ENCODE measurements at regions not wholly inside any gene's neighbourhood (a gene's known extent, or its start where the extent isn't known, plus 50 kb on each side); places are given as distances from the start of the nearest gene placed in this dataset.

DNA sequence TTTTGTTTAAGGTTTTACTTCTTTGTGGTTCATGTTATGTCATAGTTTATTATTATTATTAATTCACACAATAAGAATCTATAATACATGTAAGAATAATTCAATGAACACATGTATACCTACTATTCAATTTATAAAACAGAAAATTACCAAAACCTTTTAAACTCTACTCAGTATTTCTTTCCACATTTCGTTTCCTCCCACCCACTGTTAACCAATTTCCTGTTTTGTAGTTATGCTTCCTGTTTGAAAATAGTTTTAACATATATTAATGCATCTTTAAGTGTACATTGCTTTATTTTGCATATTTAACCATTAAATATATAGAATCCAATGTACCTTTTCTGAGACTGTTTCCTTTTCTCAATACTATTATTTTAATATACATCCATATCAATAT, 397.9 kb upstream of the SPTLC3 start:
- TF ChIP-seq, protein P1, sequence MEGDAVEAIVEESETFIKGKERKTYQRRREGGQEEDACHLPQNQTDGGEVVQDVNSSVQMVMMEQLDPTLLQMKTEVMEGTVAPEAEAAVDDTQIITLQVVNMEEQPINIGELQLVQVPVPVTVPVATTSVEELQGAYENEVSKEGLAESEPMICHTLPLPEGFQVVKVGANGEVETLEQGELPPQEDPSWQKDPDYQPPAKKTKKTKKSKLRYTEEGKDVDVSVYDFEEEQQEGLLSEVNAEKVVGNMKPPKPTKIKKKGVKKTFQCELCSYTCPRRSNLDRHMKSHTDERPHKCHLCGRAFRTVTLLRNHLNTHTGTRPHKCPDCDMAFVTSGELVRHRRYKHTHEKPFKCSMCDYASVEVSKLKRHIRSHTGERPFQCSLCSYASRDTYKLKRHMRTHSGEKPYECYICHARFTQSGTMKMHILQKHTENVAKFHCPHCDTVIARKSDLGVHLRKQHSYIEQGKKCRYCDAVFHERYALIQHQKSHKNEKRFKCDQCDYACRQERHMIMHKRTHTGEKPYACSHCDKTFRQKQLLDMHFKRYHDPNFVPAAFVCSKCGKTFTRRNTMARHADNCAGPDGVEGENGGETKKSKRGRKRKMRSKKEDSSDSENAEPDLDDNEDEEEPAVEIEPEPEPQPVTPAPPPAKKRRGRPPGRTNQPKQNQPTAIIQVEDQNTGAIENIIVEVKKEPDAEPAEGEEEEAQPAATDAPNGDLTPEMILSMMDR (IDR thresholded peaks at IDR 0.05; ENCODE audit: unreplicated experiment): no peak
- no peaks in the 10 kb centered on the region for H3K36me3 Mint-ChIP-seq (ENCODE audit: insufficient read depth)

DNA sequence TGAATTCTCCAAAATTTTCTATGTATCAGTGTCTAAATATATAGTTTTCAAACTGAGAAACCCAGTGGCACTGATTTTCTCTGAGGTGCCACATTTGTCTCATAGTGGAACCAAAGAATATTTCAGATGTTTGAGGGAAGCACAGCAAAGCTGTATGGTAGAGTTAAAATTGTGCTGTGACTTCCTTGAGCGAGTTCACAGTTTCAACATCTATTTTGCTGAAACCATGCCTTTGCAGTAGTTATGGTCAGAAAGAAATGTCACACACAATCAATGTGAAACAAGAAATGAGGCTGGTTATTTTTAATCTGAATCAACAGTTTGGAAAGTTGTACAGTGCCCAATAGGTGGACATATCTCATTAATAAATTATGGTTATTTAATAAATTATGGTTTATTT, 394.0 kb upstream of the SPTLC3 start:
- no peak for DNase-seq (ENCODE audit: low spot score, unreplicated experiment)
- H3K27ac Mint-ChIP-seq: no peak overlapping the region
- H3K4me3 Mint-ChIP-seq (ENCODE audit: low read depth): no peak overlapping the region
- H3K27me3 Mint-ChIP-seq: no peaks in the 10 kb centered on the region
- TF ChIP-seq, protein P1 (IDR thresholded peaks at IDR 0.05; ENCODE audit: unreplicated experiment): no peak
- H3K36me3 Mint-ChIP-seq (ENCODE audit: insufficient read depth): no peaks in the 10 kb centered on the region
- H3K4me1 Mint-ChIP-seq (ENCODE audit: low read depth): no peaks in the 10 kb centered on the region
- peaks cover 12% of the 10 kb centered on the region for H3K9me3 Mint-ChIP-seq (ENCODE audit: low read depth)

More for the DNA sequence above, 397.9 kb upstream of the SPTLC3 start:
- Mint-ChIP-seq H3K27ac (no peak overlapping the region), H3K9me3 (ENCODE audit: low read depth) (peaks cover 7% of the 10 kb centered on the region), H3K4me1 (ENCODE audit: low read depth) (no peaks in the 10 kb centered on the region), H3K4me3 (ENCODE audit: low read depth) (no peak overlapping the region), H3K27me3 (no peaks in the 10 kb centered on the region)
- no peak for DNase-seq (ENCODE audit: low spot score, unreplicated experiment)

DNA sequence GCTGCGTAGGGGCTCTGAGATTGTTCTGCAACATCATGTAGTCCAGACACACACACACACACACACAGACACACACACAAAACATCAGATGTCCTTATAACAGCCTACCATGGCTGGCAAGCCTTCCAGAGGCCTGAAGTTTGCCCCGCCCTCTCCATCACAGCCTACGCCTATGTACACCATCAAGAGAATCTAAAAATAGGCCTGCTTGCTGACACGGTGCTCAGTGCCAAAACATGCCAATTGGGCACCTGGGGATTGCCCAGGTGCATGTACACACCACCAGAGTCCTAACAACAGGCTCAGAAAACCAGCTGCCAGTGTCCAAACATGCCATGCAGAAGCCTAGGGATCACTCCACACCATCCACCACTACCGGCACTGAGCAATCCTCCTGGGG, 391.7 kb upstream of the SPTLC3 start:
- no peak overlapping the region for H3K27ac Mint-ChIP-seq
- no peak overlapping the region for H3K4me3 Mint-ChIP-seq (ENCODE audit: low read depth)
- no peak for DNase-seq (ENCODE audit: low spot score, unreplicated experiment)

DNA sequence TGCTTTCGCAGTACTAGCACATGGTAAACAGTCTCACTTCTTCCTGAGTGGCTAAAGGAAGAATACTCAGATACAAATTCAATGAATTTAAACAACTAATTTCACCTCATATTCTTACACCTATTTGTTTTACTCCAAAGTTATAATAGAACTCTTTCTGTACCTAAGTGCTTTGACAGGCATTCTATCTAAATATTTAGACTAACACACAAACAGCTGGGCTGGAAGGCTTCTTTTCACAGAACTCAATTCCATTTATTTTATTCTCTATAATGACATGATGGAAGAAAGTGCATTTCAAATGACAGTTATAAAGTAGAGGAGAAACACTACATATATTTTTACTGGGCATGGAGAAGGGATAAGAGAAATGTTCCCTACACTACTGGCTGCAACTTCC, 384.9 kb upstream of the SPTLC3 start:
- TF ChIP-seq, protein P1 (IDR thresholded peaks at IDR 0.05; ENCODE audit: unreplicated experiment): no peak
- DNase-seq (ENCODE audit: low spot score, unreplicated experiment): no peak
- peaks cover 1% of the 10 kb centered on the region for H3K36me3 Mint-ChIP-seq (ENCODE audit: insufficient read depth)
- H3K27ac Mint-ChIP-seq: no peak overlapping the region
- no peaks in the 10 kb centered on the region for H3K4me1 Mint-ChIP-seq (ENCODE audit: low read depth)
- peaks cover 17% of the 10 kb centered on the region for H3K9me3 Mint-ChIP-seq (ENCODE audit: low read depth)
- no peaks in the 10 kb centered on the region for H3K27me3 Mint-ChIP-seq
- no peak overlapping the region for H3K4me3 Mint-ChIP-seq (ENCODE audit: low read depth)

More for the DNA sequence above, 391.7 kb upstream of the SPTLC3 start:
- TF ChIP-seq, protein P1 (IDR thresholded peaks at IDR 0.05; ENCODE audit: unreplicated experiment): no peak
- Mint-ChIP-seq H3K4me1 (ENCODE audit: low read depth) (no peaks in the 10 kb centered on the region), H3K9me3 (ENCODE audit: low read depth) (peaks cover 12% of the 10 kb centered on the region), H3K36me3 (ENCODE audit: insufficient read depth) (no peaks in the 10 kb centered on the region), H3K27me3 (no peaks in the 10 kb centered on the region)

DNA sequence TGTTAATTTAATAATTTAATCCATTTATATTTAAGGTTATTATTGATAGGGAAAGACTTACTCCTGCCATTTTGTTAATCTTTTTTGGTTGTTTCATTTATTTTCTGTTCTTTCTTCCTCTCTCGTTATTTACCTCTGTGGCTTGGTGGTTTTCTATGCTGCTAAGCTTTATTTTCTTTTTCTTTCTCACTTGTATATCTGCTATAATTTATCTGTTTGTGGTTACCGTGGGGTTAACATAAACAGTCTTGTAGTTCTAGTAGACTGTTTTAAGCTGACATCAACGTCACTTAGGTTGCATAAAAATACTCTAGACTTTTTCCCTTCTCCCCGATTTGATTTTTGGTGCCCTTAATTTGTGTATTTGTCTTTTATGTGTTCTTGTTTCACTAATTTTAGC, 381.3 kb upstream of the SPTLC3 start:
- TF ChIP-seq, protein P1 (IDR thresholded peaks at IDR 0.05; ENCODE audit: unreplicated experiment): no peak
- no peak for DNase-seq (ENCODE audit: low spot score, unreplicated experiment)
- Mint-ChIP-seq H3K27ac (no peak overlapping the region), H3K27me3 (no peaks in the 10 kb centered on the region), H3K36me3 (ENCODE audit: insufficient read depth) (peaks cover 1% of the 10 kb centered on the region), H3K4me3 (ENCODE audit: low read depth) (no peak overlapping the region), H3K4me1 (ENCODE audit: low read depth) (no peaks in the 10 kb centered on the region), H3K9me3 (ENCODE audit: low read depth) (peaks cover 16% of the 10 kb centered on the region)

All from progenitor cell of endocrine pancreas (in vitro differentiated cells).